Liver (tissue), 3 donors: ENCODE measurements at regions not wholly inside any gene's neighbourhood (a gene's known extent, or its start where the extent isn't known, plus 50 kb on each side); places are given as distances from the start of the nearest gene placed in this dataset.

Source experiments
- HNF4A ChIP-seq, 2 donors: conservative IDR thresholded peaks; 2 replicates each; pipeline ENCODE4 v1.6.1; 2016; ENCODE audit warnings: antibody characterized with exemption in 2 of 2, mild to moderate bottlenecking in 2 of 2
- HNF4G ChIP-seq: IDR thresholded peaks from 2 replicates; pipeline ENCODE4 v1.6.1; 2016; ENCODE audit warnings: antibody characterized with exemption
- JUND ChIP-seq, 2 donors: IDR thresholded peaks; 2 replicates each; pipeline ENCODE4 v1.6.1; 2016; ENCODE audit warnings: antibody characterized with exemption in 2 of 2
- RAD21 ChIP-seq, 2 donors: IDR thresholded peaks; 2 replicates each; pipeline ENCODE4 v1.6.1; 2016; ENCODE audit warnings: antibody characterized with exemption in 2 of 2, mild to moderate bottlenecking in 2 of 2
- RXRA ChIP-seq, 2 donors: IDR thresholded peaks; 2 replicates each; pipeline ENCODE4 v1.6.1; 2017 to 2018; ENCODE audit warnings: antibody characterized with exemption in 2 of 2, mild to moderate bottlenecking in 1 of 2
- SP1 ChIP-seq: IDR thresholded peaks from 2 replicates; pipeline ENCODE4 v1.6.1; 2018; ENCODE audit warnings: antibody characterized with exemption, mild to moderate bottlenecking
- TAF1 ChIP-seq: conservative IDR thresholded peaks from 2 replicates; pipeline ENCODE4 v1.6.1; 2016; ENCODE audit warnings: antibody characterized with exemption, mild to moderate bottlenecking
- TF ChIP-seq, protein P1 (sequence below): IDR thresholded peaks from 2 replicates; pipeline ENCODE4 v1.6.1; 2016; ENCODE audit warnings: antibody characterized with exemption, mild to moderate bottlenecking
- TF ChIP-seq, protein P2 (sequence below): fragments of 150-350 bp; IDR thresholded peaks from 2 replicates; pipeline ENCODE4 v1.5.1; 2017; ENCODE audit warnings: improper control_type of control experiment, low read depth, low read length; ENCODE audit not compliant: missing input control
- TF ChIP-seq, protein P3 (sequence below): IDR thresholded peaks from 2 replicates; pipeline ENCODE4 v1.6.1; 2016; ENCODE audit warnings: antibody characterized with exemption
- donor health status: healthy.
- donor health status: healthy.

DNA sequence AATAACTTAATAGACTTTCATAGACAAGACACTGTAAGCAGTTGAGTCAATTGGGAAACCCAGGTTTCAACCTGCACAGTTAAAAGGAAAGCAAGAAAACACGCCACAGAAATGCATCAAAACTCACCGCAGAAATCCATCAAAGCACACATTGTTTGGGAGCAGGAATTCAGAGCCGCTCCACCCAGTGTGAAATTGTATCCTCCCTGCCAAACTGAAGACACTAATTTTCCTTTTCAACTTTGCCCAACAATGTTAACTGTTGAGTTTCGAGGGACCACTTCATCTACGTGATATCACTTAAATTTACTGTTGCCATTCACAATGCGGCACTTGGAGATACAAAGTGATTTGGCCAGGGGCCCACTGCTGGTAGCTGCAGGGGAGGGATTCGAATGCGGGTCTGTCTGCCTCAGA is 92.7 kb downstream of the DACT2 start:
- TF ChIP-seq, protein P1, sequence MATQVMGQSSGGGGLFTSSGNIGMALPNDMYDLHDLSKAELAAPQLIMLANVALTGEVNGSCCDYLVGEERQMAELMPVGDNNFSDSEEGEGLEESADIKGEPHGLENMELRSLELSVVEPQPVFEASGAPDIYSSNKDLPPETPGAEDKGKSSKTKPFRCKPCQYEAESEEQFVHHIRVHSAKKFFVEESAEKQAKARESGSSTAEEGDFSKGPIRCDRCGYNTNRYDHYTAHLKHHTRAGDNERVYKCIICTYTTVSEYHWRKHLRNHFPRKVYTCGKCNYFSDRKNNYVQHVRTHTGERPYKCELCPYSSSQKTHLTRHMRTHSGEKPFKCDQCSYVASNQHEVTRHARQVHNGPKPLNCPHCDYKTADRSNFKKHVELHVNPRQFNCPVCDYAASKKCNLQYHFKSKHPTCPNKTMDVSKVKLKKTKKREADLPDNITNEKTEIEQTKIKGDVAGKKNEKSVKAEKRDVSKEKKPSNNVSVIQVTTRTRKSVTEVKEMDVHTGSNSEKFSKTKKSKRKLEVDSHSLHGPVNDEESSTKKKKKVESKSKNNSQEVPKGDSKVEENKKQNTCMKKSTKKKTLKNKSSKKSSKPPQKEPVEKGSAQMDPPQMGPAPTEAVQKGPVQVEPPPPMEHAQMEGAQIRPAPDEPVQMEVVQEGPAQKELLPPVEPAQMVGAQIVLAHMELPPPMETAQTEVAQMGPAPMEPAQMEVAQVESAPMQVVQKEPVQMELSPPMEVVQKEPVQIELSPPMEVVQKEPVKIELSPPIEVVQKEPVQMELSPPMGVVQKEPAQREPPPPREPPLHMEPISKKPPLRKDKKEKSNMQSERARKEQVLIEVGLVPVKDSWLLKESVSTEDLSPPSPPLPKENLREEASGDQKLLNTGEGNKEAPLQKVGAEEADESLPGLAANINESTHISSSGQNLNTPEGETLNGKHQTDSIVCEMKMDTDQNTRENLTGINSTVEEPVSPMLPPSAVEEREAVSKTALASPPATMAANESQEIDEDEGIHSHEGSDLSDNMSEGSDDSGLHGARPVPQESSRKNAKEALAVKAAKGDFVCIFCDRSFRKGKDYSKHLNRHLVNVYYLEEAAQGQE: no peak
- TF ChIP-seq, protein P2, sequence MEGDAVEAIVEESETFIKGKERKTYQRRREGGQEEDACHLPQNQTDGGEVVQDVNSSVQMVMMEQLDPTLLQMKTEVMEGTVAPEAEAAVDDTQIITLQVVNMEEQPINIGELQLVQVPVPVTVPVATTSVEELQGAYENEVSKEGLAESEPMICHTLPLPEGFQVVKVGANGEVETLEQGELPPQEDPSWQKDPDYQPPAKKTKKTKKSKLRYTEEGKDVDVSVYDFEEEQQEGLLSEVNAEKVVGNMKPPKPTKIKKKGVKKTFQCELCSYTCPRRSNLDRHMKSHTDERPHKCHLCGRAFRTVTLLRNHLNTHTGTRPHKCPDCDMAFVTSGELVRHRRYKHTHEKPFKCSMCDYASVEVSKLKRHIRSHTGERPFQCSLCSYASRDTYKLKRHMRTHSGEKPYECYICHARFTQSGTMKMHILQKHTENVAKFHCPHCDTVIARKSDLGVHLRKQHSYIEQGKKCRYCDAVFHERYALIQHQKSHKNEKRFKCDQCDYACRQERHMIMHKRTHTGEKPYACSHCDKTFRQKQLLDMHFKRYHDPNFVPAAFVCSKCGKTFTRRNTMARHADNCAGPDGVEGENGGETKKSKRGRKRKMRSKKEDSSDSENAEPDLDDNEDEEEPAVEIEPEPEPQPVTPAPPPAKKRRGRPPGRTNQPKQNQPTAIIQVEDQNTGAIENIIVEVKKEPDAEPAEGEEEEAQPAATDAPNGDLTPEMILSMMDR: no peak
- TF ChIP-seq TAF1 (no peak), HNF4G (no peak), JUND (IDR thresholded peaks at IDR 0.05) (no peak), RAD21 (IDR thresholded peaks at IDR 0.05) (no peak), HNF4A (conservative IDR thresholded peaks at IDR 0.05) (no peak), SP1 (no peak), RXRA (IDR thresholded peaks at IDR 0.05) (no peak)
- TF ChIP-seq, protein P3, sequence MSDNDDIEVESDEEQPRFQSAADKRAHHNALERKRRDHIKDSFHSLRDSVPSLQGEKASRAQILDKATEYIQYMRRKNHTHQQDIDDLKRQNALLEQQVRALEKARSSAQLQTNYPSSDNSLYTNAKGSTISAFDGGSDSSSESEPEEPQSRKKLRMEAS: no peak
